ENCODE measurements at regions not wholly inside any gene's neighbourhood (a gene's known extent, or its start where the extent isn't known, plus 50 kb on each side); places are given as distances from the start of the nearest gene placed in this dataset.

GRCh38 chr6:132072271-132072670 lies 121.1 kb upstream of the CCN2 start:
- H4K20me1 ChIP-seq (ENCODE audit: insufficient read depth, low read length): no peaks in the 10 kb centered on the region
- intact Hi-C loops (cut with micrococcal nuclease; ENCODE audit: unreplicated experiment): no loop called here
- H2AFZ ChIP-seq (ENCODE audit: low read length): no peak overlapping the region
- no peak for DNase-seq (ENCODE audit: low spot score)
- H3K36me3 ChIP-seq (ENCODE audit: insufficient read depth, low read length): no peaks in the 10 kb centered on the region
- H3K4me1 ChIP-seq (ENCODE audit: insufficient read depth, low read length, poor library complexity, severe bottlenecking): peaks cover 14% of the 10 kb centered on the region
- no peaks in the 10 kb centered on the region for H3K9me2 ChIP-seq (ENCODE audit: insufficient read depth, low read length)
- no peak overlapping the region for H3K4me2 ChIP-seq (ENCODE audit: low read length)
- ChIA-PET POLR2A (interaction anchor here (0.8 kb wide), 1 partner anchor 13 kb away, joined by 3 read pairs; no protein-coding TSS in a partner anchor), CTCF (ENCODE audit: unreplicated experiment) (no interaction called here)
- no peaks in the 10 kb centered on the region for H3K9me3 ChIP-seq (ENCODE audit: low read length)
- TF ChIP-seq CTCF (conservative IDR thresholded peaks at IDR 0.05; ENCODE audit: low read length): no peak
- no peak for TF ChIP-seq EZH2phosphoT487 (IDR thresholded peaks at IDR 0.05; ENCODE audit: borderline replicate concordance, low read depth, low read length)
- H3K79me2 ChIP-seq (ENCODE audit: insufficient read depth, low read depth, low read length): no peaks in the 10 kb centered on the region
- no peak overlapping the region for H3K27ac ChIP-seq (ENCODE audit: low read depth, low read length, poor library complexity, severe bottlenecking)
- H3K4me3 ChIP-seq (ENCODE audit: low read depth, low read length, poor library complexity, severe bottlenecking): no peak overlapping the region
- BruUV-seq (replicated peaks): no TSS peak

GRCh38 chr6:132070356-132070755 lies 119.2 kb upstream of the CCN2 start:
- TF ChIP-seq CTCF (conservative IDR thresholded peaks at IDR 0.05; ENCODE audit: low read length): no peak
- TF ChIP-seq EZH2phosphoT487 (IDR thresholded peaks at IDR 0.05; ENCODE audit: borderline replicate concordance, low read depth, low read length): no peak
- Histone ChIP-seq H3K9me3 (ENCODE audit: low read length) (no peaks in the 10 kb centered on the region), H3K4me2 (ENCODE audit: low read length) (peak overlapping the region; percentile 24), H3K4me3 (ENCODE audit: low read depth, low read length, poor library complexity, severe bottlenecking) (no peak overlapping the region), H3K79me2 (ENCODE audit: insufficient read depth, low read depth, low read length) (no peaks in the 10 kb centered on the region), H2AFZ (ENCODE audit: low read length) (0 out of 2 replicates have a peak overlapping the region, but pooled peaks have one; percentile 34), H4K20me1 (ENCODE audit: insufficient read depth, low read length) (no peaks in the 10 kb centered on the region), H3K36me3 (ENCODE audit: insufficient read depth, low read length) (no peaks in the 10 kb centered on the region), H3K9me2 (ENCODE audit: insufficient read depth, low read length) (no peaks in the 10 kb centered on the region), H3K4me1 (ENCODE audit: insufficient read depth, low read length, poor library complexity, severe bottlenecking) (peaks cover 15% of the 10 kb centered on the region), H3K27ac (ENCODE audit: low read depth, low read length, poor library complexity, severe bottlenecking) (no peak overlapping the region)
- intact Hi-C loops (cut with micrococcal nuclease; ENCODE audit: unreplicated experiment): no loop called here
- no TSS peak for BruUV-seq (replicated peaks)
- CTCF ChIA-PET (ENCODE audit: unreplicated experiment): no interaction called here
- peak; percentile 16 for DNase-seq (ENCODE audit: low spot score)
- POLR2A ChIA-PET: interaction anchor here (0.6 kb wide), 1 partner anchor 13 kb away, joined by 3 read pairs; no protein-coding TSS in a partner anchor

- POLR2A ChIA-PET: no interaction called here
- no peaks in the 10 kb centered on the region for H3K9me2 ChIP-seq (ENCODE audit: insufficient read depth, low read length)
- H3K27ac ChIP-seq (ENCODE audit: low read depth, low read length, poor library complexity, severe bottlenecking): no peak overlapping the region
- H4K20me1 ChIP-seq (ENCODE audit: insufficient read depth, low read length): no peaks in the 10 kb centered on the region
- H3K36me3 ChIP-seq (ENCODE audit: insufficient read depth, low read length): no peaks in the 10 kb centered on the region
- TF ChIP-seq EZH2phosphoT487 (IDR thresholded peaks at IDR 0.05; ENCODE audit: borderline replicate concordance, low read depth, low read length) (no peak), CTCF (conservative IDR thresholded peaks at IDR 0.05; ENCODE audit: low read length) (no peak)
- H3K4me1 ChIP-seq (ENCODE audit: insufficient read depth, low read length, poor library complexity, severe bottlenecking): peaks cover 15% of the 10 kb centered on the region
- H3K4me2 ChIP-seq (ENCODE audit: low read length): no peak overlapping the region
- H2AFZ ChIP-seq (ENCODE audit: low read length): no peak overlapping the region
- H3K79me2 ChIP-seq (ENCODE audit: insufficient read depth, low read depth, low read length): no peaks in the 10 kb centered on the region
- H3K4me3 ChIP-seq (ENCODE audit: low read depth, low read length, poor library complexity, severe bottlenecking): no peak overlapping the region
- intact Hi-C loops (cut with micrococcal nuclease; ENCODE audit: unreplicated experiment): no loop called here
- CTCF ChIA-PET (ENCODE audit: unreplicated experiment): no interaction called here
- no peak for DNase-seq (ENCODE audit: low spot score)
- H3K9me3 ChIP-seq (ENCODE audit: low read length): no peaks in the 10 kb centered on the region
- BruUV-seq (replicated peaks): no TSS peak
Measured at GRCh38 chr6:132068766-132069165, 117.6 kb upstream of the CCN2 start.
